ENCODE measurements at regions not wholly inside any gene's neighbourhood (a gene's known extent, or its start where the extent isn't known, plus 50 kb on each side); places are given as distances from the start of the nearest gene placed in this dataset.

GRCh38 chr11:112455791-112456190 lies 195.1 kb upstream of the PLET1 start:
- POLR2A ChIA-PET, result no interaction called here
- in situ Hi-C loops (cut with HindIII; ENCODE audit: extremely low pct_ligation_motif_present, low pct_unique_long_range_greater_than_20kb), result loop anchor here (10.0 kb wide), 1 partner anchor 231 kb away; the partner anchor contains the start of gene PTS
- Histone ChIP-seq H3K9me3 (ENCODE audit: low read length) (no peaks in the 10 kb centered on the region), H3K79me2 (ENCODE audit: insufficient read depth, low read length) (no peaks in the 10 kb centered on the region), H3K4me2 (ENCODE audit: low read depth, low read length) (no peak overlapping the region), H3K4me1 (ENCODE audit: insufficient read depth, low read length) (no peaks in the 10 kb centered on the region), H3K27ac (ENCODE audit: extremely low read length, insufficient read depth, low read length) (no peak overlapping the region), H3K4me3 (replicated peaks in 1 of 3; ENCODE audit: insufficient read depth in 1 of 3, low read depth in 2 of 3, low read length in 3 of 3) (no peak overlapping the region), H2AFZ (ENCODE audit: low read length) (no peak overlapping the region), H4K20me1 (ENCODE audit: insufficient read depth, low read length) (no peaks in the 10 kb centered on the region), H3K27me3 (ENCODE audit: control insufficient read depth in 1 of 2, insufficient read depth in 2 of 2, low read length in 2 of 2) (no peaks in the 10 kb centered on the region), H3K36me3 (replicated peaks in 1 of 2; ENCODE audit: control insufficient read depth in 1 of 2, insufficient read depth in 2 of 2, low read length in 2 of 2) (no peaks in the 10 kb centered on the region), H3K9ac (ENCODE audit: insufficient read depth, low read depth, low read length) (no peak overlapping the region)
- CTCF ChIA-PET (ENCODE audit: low intra/inter-chr PET ratio, low total read pairs), result no interaction called here
- TF ChIP-seq PHB2 (IDR thresholded peaks at IDR 0.05; ENCODE audit: partially characterized antibody) (no peak), ZNF280D (CRISPR knock-in tag; IDR thresholded peaks at IDR 0.05) (no peak), SATB2 (CRISPR knock-in tag; IDR thresholded peaks at IDR 0.05) (no peak), THAP11 (CRISPR knock-in tag; IDR thresholded peaks at IDR 0.05) (no peak), ZFP36L1 (CRISPR knock-in tag; IDR thresholded peaks at IDR 0.05) (no peak), ZMYM3 (CRISPR knock-in tag; IDR thresholded peaks at IDR 0.05) (no peak)
- DNase-seq (ENCODE audit: low spot score) (no peak), FAIRE-seq (no peak), ATAC-seq (no peak)
- BruUV-seq (replicated peaks), result no TSS peak
- intact Hi-C loops (cut with micrococcal nuclease; ENCODE audit: unreplicated experiment), result loop anchor here (2.0 kb wide), 1 partner anchor 167 kb away; no protein-coding TSS in a partner anchor
- WGBS (ENCODE audit: low lambda C conversion rate), result 0% methylated on average over 1 of the region's 1 CpG

GRCh38 chr11:112457532-112457931 lies 196.9 kb upstream of the PLET1 start:
- FAIRE-seq (no peak), DNase-seq (ENCODE audit: low spot score) (no peak), ATAC-seq (no peak)
- ChIA-PET CTCF (ENCODE audit: low intra/inter-chr PET ratio, low total read pairs) (no interaction called here), POLR2A (no interaction called here)
- in situ Hi-C loops (cut with HindIII; ENCODE audit: extremely low pct_ligation_motif_present, low pct_unique_long_range_greater_than_20kb), result loop anchor here (10.0 kb wide), 1 partner anchor 233 kb away; the partner anchor contains the start of gene PTS
- Histone ChIP-seq H3K9me3 (ENCODE audit: low read length) (no peaks in the 10 kb centered on the region), H3K4me3 (replicated peaks in 1 of 3; ENCODE audit: insufficient read depth in 1 of 3, low read depth in 2 of 3, low read length in 3 of 3) (no peak overlapping the region), H3K27ac (ENCODE audit: extremely low read length, insufficient read depth, low read length) (no peak overlapping the region), H3K4me1 (ENCODE audit: insufficient read depth, low read length) (no peaks in the 10 kb centered on the region), H3K27me3 (ENCODE audit: control insufficient read depth in 1 of 2, insufficient read depth in 2 of 2, low read length in 2 of 2) (no peaks in the 10 kb centered on the region), H4K20me1 (ENCODE audit: insufficient read depth, low read length) (no peaks in the 10 kb centered on the region), H2AFZ (ENCODE audit: low read length) (no peak overlapping the region), H3K36me3 (replicated peaks in 1 of 2; ENCODE audit: control insufficient read depth in 1 of 2, insufficient read depth in 2 of 2, low read length in 2 of 2) (no peaks in the 10 kb centered on the region), H3K79me2 (ENCODE audit: insufficient read depth, low read length) (no peaks in the 10 kb centered on the region), H3K4me2 (ENCODE audit: low read depth, low read length) (no peak overlapping the region), H3K9ac (ENCODE audit: insufficient read depth, low read depth, low read length) (no peak overlapping the region)
- BruUV-seq (replicated peaks), result no TSS peak
- WGBS (ENCODE audit: low lambda C conversion rate), result 25% methylated on average over 2 of the region's 2 CpGs
- intact Hi-C loops (cut with micrococcal nuclease; ENCODE audit: unreplicated experiment), result no loop called here
- TF ChIP-seq ZNF350 (CRISPR knock-in tag; IDR thresholded peaks at IDR 0.05; ENCODE audit: borderline replicate concordance, low read depth), result no peak
- TF ChIP-seq CBX5 (CRISPR knock-in tag; IDR thresholded peaks at IDR 0.05; ENCODE audit: borderline replicate concordance), result no peak
- no peak for TF ChIP-seq STAG1 (CRISPR knock-in tag; IDR thresholded peaks at IDR 0.05)
- no peak for TF ChIP-seq ELF1 (CRISPR knock-in tag; IDR thresholded peaks at IDR 0.05)
- TF ChIP-seq THYN1 (CRISPR knock-in tag; IDR thresholded peaks at IDR 0.05; ENCODE audit: borderline replicate concordance, low read depth), result no peak
- no peak for TF ChIP-seq ZNF768 (CRISPR knock-in tag; IDR thresholded peaks at IDR 0.05)
- TF ChIP-seq AFF4 (CRISPR knock-in tag; IDR thresholded peaks at IDR 0.05), result no peak
- TF ChIP-seq CHD4 (IDR thresholded peaks at IDR 0.05; ENCODE audit: borderline replicate concordance, low read length), result no peak

Measured in HepG2 (cell line).